ENCODE measurements at regions not wholly inside any gene's neighbourhood (a gene's known extent, or its start where the extent isn't known, plus 50 kb on each side); places are given as distances from the start of the nearest gene placed in this dataset.

DNA sequence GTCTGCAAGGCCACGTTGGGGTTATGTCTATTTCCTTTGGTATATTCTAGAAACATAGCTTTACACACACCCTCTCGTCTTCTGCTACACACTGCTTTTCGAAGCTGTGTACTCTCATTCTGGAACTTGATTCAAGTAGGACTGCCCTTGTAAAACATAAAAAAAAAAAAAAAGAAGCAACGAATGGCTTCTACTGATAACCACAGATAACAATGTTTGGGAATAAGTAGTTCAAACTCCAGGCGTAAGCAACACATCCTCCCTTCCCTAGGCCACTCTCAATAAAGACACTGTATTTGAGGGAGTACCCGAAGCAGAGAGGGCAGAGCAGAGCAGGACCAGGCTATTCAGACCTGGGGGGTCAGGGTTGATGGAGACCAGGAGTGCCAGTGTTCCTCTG lies 496.7 kb downstream of the MATN1 start:
- no peak for TF ChIP-seq POLR2A (IDR thresholded peaks at IDR 0.05; ENCODE audit: low read depth, low read length)
- no peak for TF ChIP-seq SPI1 (IDR thresholded peaks at IDR 0.05; ENCODE audit: low read depth, low read length)
